ENCODE measurements at regions not wholly inside any gene's neighbourhood (a gene's known extent, or its start where the extent isn't known, plus 50 kb on each side); places are given as distances from the start of the nearest gene placed in this dataset.
"Not testable (repeated sequence)": the region's sequence is repeated elsewhere in the genome, so short reads cannot be mapped to it uniquely, and the experiment has no call there.

DNA sequence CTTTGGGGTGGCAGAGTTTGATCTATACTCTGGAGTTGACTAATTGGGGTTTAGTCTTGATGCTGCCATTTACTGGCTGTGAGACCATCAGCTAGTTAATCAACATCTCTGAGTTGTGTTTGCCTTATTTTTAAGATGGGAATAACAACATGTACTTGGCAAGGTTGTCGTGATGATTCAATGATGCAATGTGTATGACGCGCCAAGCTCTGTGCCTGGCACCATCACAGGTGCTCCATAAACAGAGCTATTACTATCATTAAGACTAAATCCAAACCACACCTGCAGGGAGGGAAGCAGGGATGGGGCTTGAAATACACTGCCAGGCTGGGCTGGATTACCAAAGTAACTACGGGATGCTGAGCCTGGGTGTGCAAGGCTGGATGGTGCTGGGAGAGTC is 60.1 kb upstream of the E2F3 start:
- no peak for DNase-seq (ENCODE audit: low read depth)

DNA sequence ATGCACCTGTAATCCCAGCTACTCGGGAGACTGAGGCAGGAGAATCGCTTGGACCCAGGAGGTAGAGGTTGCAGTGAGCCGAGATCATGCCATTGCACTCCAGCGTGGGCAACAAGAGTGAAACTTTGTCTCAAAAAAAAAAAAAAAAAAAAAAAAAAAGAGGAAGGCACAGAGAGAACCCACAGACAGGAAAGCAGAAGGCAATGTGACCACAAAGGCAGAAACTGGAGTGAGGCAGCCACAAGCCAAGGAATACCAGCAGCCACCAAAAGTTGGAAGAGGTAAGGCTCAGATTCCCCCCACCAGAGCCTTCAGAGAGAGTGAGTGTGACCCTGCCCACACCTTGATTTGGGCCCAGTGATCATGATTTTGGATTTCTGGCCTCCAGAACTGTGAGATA is 54.7 kb upstream of the E2F3 start:
- DNase-seq (ENCODE audit: low read depth) = not testable (repeated sequence)

GRCh38 chr6:20348041-20348440 is 53.6 kb upstream of the E2F3 start:
- no peak for DNase-seq (ENCODE audit: low read depth)

DNA sequence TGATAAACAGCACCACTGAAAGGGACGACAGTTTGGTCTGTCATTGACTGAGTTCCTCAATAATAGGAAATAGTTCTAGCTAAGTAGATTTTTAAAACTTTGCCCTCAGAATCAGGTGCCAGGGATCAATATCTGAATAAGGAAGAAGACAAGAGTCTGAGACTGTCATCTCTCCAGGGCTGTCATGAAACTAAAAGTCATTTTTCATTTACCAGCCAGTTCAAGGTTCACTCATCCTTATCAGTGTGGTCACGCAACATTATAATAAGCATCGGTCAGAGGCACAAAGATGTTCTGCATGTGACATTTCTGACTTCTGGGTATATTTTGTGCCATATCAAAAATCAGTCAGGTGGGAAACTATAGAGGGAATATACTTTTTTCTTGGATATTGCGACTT is 52.5 kb upstream of the E2F3 start:
- DNase-seq (ENCODE audit: low read depth) = no peak

DNA sequence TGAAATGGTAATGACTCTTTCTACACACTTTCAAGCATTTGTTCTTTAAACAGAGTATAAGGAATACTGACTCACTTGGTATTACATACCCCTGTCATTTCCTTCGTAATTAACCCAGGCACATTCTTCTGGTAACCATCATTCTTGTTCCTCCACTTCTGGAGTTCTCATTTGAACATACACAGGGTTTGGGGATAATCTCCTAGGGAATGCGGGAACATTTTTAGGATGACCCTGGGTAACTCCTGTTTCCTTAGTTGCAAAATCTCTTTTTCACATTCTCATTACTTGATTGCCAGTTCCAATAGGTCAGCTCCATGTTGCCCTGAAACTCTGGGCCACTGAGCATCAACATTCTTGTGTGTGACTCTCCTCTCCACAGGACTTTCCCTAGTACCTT is 51.5 kb upstream of the E2F3 start:
- DNase-seq (ENCODE audit: low read depth) = no peak

- DNase-seq (ENCODE audit: low read depth) = no peak
Observed at GRCh38 chr6:20351534-20351933, 50.1 kb upstream of the E2F3 start.
